SU-DHL-6 (cell line): ENCODE measurements at regions not wholly inside any gene's neighbourhood (a gene's known extent, or its start where the extent isn't known, plus 50 kb on each side); places are given as distances from the start of the nearest gene placed in this dataset.

Experiments
- CTCF ChIP-seq: fragments of 200-600 bp; sonication (generic); IDR thresholded peaks from one replicate; pipeline ENCODE4 v1.5.1; 2017; ENCODE audit warnings: antibody characterized with exemption, mild to moderate bottlenecking, low read length, moderate library complexity; ENCODE audit not compliant: insufficient read depth, poor library complexity, severe bottlenecking
- EZH2phosphoT487 ChIP-seq: fragments of 200-600 bp; sonication (generic), shearing (Covaris generic); conservative IDR thresholded peaks from 2 replicates; pipeline ENCODE4 v1.6.1; 2018; ENCODE audit warnings: mild to moderate bottlenecking, antibody characterized with exemption, low read length, moderate library complexity, mixed read lengths

GRCh38 chr18:32520771-32521170, 50.1 kb upstream of the GAREM1 start:
- no peak for TF ChIP-seq CTCF
- TF ChIP-seq EZH2phosphoT487: no peak
